GM19328 (cell line): ENCODE measurements at regions not wholly inside any gene's neighbourhood (a gene's known extent, or its start where the extent isn't known, plus 50 kb on each side); places are given as distances from the start of the nearest gene placed in this dataset.
"Not testable (repeated sequence)": the region's sequence is repeated elsewhere in the genome, so short reads cannot be mapped to it uniquely, and the experiment has no call there.

Source experiments
- ATAC-seq: cut with Tn5 transposase; IDR thresholded peaks from one replicate; pipeline ENCODE4 v1.9.1; 2021; ENCODE audit warnings: mild to moderate bottlenecking, moderate library complexity; ENCODE audit not compliant: unreplicated experiment

DNA sequence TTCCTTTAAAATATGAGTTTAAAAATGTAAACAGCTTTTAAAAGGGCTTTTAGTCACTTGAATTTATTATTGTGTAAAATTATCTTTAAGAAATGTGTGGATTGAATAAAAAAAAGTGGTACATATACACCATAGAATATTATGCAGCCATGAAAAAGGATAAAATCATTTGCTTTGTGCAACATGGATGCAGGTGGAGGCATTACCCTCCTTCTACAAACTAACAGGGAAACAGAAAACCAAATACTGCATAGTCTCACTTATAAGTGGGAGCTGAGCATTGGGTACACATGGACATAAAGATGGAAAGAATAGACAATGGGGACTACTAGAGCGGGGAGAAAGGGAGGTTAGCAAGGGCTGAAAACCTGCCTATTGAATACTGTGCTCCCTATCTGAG lies 999.3 kb downstream of the SLITRK5 start:
- ATAC-seq: no peak

- no peak for ATAC-seq
These were observed 1003.7 kb downstream of the SLITRK5 start for GRCh38 chr13:88674841-88675240.

DNA sequence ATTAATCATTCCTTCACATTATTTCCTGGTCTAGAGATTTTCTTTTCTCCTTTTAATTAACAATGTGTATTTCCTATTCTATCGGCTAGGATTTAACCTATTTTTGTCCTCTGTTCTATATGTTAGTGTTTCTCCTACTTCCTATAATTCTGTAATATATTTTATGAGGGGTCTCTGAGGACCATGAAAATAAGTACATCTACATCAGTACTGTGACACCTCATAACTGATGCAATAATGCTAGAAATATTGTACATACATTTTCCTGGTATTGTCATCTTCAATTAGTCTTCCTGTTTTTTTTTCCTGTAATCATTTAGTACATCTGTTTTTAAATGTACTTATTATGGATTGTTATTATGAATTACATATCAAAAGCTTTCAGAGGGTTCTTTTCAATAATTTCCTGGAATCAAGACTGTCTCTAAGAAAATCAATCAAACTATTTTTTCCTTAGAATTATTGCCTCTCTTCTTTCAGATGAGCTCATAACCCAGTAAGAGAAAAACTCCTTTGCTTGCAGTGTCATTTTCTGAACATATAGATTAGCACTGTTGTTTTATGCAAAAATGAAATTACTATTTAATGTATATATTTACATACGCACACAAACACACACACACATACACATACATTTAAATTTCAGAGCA lies 1004.3 kb downstream of the SLITRK5 start:
- ATAC-seq: no peak

DNA sequence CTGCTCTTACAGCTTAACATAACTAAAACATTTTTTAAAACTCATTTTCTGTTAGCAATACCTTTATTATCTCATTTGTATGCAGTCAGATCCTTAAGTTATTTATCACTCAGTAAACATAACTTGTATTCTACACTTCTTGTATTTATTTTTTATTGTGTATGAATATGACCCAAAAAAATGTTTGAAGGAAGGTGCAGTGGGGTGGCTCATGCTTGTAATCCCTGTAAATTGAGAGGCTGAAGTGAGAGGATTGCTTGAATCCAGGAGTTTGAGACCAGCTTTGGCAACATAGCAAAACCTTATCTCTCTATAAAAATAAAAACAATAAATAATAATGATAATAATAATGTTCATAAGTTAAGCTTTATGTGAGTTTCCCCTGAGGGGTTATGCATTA lies 1004.8 kb downstream of the SLITRK5 start:
- ATAC-seq: no peak

DNA sequence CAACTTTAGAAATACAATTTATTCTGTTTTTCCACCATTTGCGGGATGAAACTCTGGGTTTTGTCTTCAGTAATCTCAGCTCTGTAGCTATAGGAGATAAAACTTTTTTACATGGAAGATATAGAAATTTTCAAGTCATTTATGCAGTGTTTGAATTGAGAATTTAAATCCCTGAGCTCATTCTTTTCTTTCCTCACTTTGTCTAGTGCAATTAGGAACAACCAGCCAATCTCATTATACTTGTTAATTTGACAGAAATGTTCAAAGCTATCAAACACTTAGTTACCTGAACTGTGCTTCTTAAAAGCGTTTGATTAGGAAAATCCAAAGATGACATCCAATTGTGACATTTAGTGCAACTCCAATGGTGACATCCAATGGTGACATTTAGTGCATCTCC lies 1014.3 kb downstream of the SLITRK5 start:
- no peak for ATAC-seq

DNA sequence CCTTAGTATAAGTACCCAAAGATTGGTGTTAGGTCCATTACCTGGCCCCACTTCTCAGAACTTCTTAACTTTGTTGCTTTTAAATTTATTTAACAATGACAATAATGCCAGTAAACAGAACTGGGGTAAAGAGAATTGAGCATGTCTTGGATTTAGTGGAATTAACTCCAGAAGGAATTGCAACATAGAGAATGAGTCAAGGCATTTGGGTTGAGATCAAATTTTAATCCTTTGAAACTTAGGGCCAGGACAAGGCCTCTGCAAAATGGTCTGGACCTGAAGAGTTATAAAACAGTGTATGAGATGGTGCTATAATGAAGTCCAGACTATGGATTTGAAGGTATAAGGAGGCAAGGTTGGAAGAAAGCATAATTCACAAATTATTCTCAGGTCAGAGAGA lies 1030.4 kb downstream of the SLITRK5 start:
- no peak for ATAC-seq

DNA sequence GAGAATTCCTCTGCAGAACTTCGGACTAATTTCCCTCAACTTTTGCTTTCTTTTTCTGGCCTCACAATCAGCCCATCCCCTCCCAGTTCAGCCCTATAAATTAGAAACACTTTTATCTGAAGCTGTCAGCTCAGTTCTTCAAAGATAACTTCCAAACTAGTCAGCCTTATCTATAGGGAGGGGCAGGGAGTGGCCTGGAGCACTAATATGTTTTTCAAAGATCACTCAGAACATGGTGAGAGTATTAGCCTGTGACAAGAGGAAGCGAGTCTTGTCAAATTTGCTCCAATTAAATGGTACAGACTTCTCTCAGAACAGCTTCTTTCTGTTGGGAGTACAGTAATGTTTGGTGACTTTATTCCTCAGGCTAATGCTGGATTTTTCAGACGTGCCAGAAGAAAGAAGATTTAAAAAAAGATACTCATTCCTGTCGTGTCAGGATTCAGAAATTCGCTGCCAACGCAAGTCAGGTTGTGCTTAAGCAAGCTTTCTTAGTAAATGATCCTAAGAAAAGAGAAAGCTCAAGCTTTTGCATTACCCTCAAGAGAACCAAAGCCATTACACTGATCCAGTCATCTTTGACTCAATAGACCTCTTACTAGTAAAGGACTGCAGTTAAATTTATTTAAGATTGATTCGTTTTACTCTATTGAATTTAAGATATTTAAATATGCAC lies 1033.6 kb downstream of the SLITRK5 start:
- ATAC-seq: no peak

DNA sequence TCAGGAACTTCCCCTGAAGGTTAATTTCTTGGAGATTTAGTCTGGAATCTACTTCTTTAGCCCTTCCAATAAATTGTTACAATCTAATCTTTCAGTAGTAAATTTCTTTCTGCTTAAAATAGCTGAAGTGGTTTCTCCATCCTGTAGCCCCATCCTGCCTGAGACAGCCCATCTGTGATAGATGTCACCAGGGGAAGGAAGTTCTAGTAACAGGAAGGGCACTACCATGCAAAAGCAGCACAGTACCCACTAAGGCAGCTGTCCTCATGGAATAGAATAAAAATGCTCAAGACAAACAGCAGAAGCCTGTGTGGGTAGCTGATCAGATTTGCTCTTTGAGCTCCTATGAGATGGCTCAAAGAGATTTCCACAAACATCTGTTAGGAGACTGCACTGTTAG lies 1036.5 kb downstream of the SLITRK5 start:
- ATAC-seq: no peak

DNA sequence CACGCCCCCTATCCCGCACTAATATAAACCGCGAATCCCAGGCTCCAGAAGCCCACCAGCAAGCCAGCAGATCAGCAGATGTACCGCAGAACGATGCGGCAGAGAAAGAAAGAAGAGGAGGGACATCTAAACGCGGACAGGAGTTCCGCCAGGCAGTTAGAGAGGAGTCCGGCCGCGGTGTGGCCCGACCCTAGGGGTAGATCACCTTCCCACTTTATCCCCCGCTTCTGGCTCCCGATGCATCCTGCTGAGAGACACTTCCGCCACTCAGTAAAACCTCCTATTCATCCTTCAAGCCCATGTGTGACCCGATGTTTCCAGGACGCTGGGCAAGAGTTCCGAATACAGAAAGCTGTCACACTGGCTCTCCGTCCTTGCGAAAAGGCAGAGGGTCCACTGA lies 1046.8 kb downstream of the SLITRK5 start:
- ATAC-seq: no peak

- ATAC-seq: no peak
These were observed 1047.6 kb downstream of the SLITRK5 start for GRCh38 chr13:88718781-88719180.

DNA sequence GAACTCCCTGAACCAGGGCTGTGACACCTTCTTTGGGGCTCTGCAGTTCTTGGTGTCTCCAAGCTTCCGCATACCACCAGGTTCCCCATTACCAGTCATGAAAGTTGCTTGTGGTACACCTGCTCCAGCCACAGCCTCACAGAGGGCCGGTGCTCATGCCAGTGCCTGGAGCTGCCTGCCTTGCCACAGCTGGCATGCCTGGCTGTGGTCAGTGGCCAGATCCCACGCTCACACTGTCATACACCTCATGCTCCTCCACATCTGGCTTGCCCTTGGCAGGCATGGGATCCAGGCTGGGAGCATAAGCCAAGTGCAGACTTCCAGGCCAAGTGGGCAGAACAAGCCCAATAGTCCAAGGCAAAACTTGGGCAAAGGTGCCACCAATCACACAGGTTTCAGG lies 1054.9 kb downstream of the SLITRK5 start:
- ATAC-seq: no peak

GRCh38 chr13:88727236-88727635 lies 1056.1 kb downstream of the SLITRK5 start:
- ATAC-seq: not testable (repeated sequence)

GRCh38 chr13:88729605-88730004 lies 1058.4 kb downstream of the SLITRK5 start:
- ATAC-seq: no peak

- ATAC-seq: no peak
These were observed 1064.9 kb downstream of the SLITRK5 start for GRCh38 chr13:88736026-88736425.

- no peak for ATAC-seq
These were observed 1068.0 kb downstream of the SLITRK5 start for GRCh38 chr13:88739195-88739594.

GRCh38 chr13:88744289-88744688 lies 1073.1 kb downstream of the SLITRK5 start:
- ATAC-seq: no peak

DNA sequence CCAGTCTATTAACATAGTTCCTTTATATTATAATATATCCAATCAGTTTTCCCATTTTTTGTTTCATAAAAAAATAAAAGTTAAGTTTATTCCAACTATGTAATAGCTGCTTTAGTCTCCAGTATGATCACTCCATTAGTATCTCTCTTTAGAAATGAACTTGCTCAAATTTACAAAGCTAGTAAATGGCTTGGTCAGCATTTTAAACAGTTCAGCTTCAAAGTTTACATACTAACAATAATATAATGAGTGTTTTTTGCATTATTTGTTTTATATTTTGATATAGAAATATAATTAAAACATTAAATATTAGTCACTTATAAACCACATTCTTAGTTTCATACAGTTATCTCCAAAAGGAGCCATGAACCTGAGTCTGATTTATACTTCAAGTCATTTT lies 1073.8 kb downstream of the SLITRK5 start:
- ATAC-seq: no peak

DNA sequence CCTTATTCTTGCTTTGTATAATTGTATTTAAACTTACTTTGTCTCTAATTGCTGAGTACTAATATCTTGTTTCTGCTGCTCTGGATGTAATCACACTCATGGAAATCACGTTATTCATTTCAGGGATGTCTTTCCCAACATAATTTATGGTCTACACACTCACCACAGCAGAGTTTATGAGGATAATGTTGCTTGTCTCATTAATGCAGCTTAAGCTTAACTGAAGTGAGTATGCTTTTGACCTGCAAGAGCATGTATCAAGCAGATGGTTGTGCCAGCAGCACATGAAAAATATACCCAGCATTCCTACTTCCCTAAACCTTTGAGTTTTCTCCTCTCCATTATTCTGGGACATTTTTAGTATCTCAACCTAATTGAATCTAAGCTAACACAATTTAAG lies 1080.9 kb downstream of the SLITRK5 start:
- no peak for ATAC-seq

GRCh38 chr13:88754141-88754540 lies 1083.0 kb downstream of the SLITRK5 start:
- ATAC-seq: no peak

- no peak for ATAC-seq
These were observed 1090.0 kb downstream of the SLITRK5 start for GRCh38 chr13:88761145-88761544.

DNA sequence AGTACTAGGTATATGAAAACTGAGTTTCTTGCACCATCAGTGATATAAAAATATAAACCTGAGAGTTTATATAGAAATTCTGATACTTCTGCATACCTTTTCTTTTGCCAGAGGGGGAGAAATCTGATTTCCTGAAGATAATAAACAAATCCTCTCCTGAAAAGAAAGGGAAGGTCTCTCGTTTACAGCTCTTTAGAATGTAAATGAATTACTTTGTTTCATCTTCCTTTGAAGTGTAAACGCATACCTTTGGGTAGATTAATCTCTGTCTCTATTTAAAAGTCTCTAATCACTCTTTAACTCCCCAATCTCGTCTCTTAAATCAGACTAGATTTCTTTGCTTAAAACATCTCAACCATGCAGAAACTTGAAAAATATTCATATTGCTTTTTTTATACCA lies 1092.9 kb downstream of the SLITRK5 start:
- ATAC-seq: no peak

GRCh38 chr13:88800505-88800904 lies 1129.3 kb downstream of the SLITRK5 start:
- no peak for ATAC-seq

GRCh38 chr13:88801361-88801760 lies 1130.2 kb downstream of the SLITRK5 start:
- ATAC-seq: no peak
